Tibial artery (tissue), 4 donors: ENCODE measurements at regions not wholly inside any gene's neighbourhood (a gene's known extent, or its start where the extent isn't known, plus 50 kb on each side); places are given as distances from the start of the nearest gene placed in this dataset.

Experiments
- DNase-seq, 2 donors: peaks; one replicate each; pipeline ENCODE4 v3.0.0-alpha.2; 2019
- H3K27ac ChIP-seq, 2 donors: fragments of 200-600 bp; sonication (generic) in 1 of 2; 1 replicate in 1 of 2; 2 replicates in 1 of 2; pipeline ENCODE4 v1.5.1; 2018 to 2019; ENCODE audit warnings: mild to moderate bottlenecking in 1 of 2
- H3K27me3 ChIP-seq, 2 donors: fragments of 200-600 bp; sonication (generic) in 1 of 2; one replicate each; pipeline versions ENCODE4 v1.5.1 to v1.6.0; 2016 to 2019
- H3K36me3 ChIP-seq, 3 donors: fragments of 200-600 bp; sonication (generic) in 2 of 3; one replicate each; pipeline ENCODE4 v1.5.1; 2016 to 2019; ENCODE audit warnings: mild to moderate bottlenecking in 2 of 3
- H3K4me1 ChIP-seq, 4 donors: fragments of 200-600 bp; sonication (generic) in 2 of 4; 1 replicate in 3 of 4; 2 replicates in 1 of 4; pipeline ENCODE4 v1.5.1; 2016 to 2019
- H3K4me3 ChIP-seq, 2 donors: fragments of 200-600 bp; sonication (generic) in 1 of 2; 1 replicate in 1 of 2; 2 replicates in 1 of 2; pipeline ENCODE4 v1.5.1; 2018 to 2019; ENCODE audit warnings: mild to moderate bottlenecking in 2 of 2
- H3K9me3 ChIP-seq, 3 donors: fragments of 200-600 bp; sonication (generic) in 1 of 3; one replicate each; pipeline ENCODE4 v1.5.1; 2016 to 2019
- CTCF ChIP-seq, 2 experiments: fragments of 200-600 bp in 1 of 2; fragments of 450-650 bp in 1 of 2; IDR thresholded peaks; one replicate each; pipeline ENCODE4 v1.5.1; 2017 to 2019; ENCODE audit warnings: antibody characterized with exemption in 2 of 2, mild to moderate bottlenecking in 1 of 2, moderate library complexity in 1 of 2
- intact Hi-C: fragments of 100-400 bp; cut with DNase I; formaldehyde crosslinking; loops from one replicate; pipeline ENCODE4 v1.15.0; 2023; ENCODE audit warnings: low total_unique reads

GRCh38 chr13:21767032-21767431, 96.2 kb downstream of the FGF9 start:
- no peak for DNase-seq
- H3K27ac ChIP-seq, result no peak overlapping the region
- H3K36me3 ChIP-seq, result no peaks in the 10 kb centered on the region
- H3K4me3 ChIP-seq, result no peak overlapping the region
- no peaks in the 10 kb centered on the region for H3K27me3 ChIP-seq
- TF ChIP-seq CTCF (IDR thresholded peaks at IDR 0.05), result no peak
- intact Hi-C loops, result no loop called here
- H3K4me1 ChIP-seq, result no peaks in the 10 kb centered on the region
- peaks cover 0 to 8% (median 0%) of the 10 kb centered on the region in 3 donors for H3K9me3 ChIP-seq

- no peaks in the 10 kb centered on the region for H3K36me3 ChIP-seq
- peaks cover 0 to 8% (median 0%) of the 10 kb centered on the region in 3 donors for H3K9me3 ChIP-seq
- no peak overlapping the region for H3K4me3 ChIP-seq
- no peak for DNase-seq
- H3K27ac ChIP-seq, result no peak overlapping the region
- H3K4me1 ChIP-seq, result no peaks in the 10 kb centered on the region
- no peak for TF ChIP-seq CTCF (IDR thresholded peaks at IDR 0.05)
- no peaks in the 10 kb centered on the region for H3K27me3 ChIP-seq
- intact Hi-C loops, result no loop called here
Measured at GRCh38 chr13:21771075-21771474, 100.2 kb downstream of the FGF9 start.

- no peak for TF ChIP-seq CTCF (IDR thresholded peaks at IDR 0.05)
- peaks cover 0 to 2% of the 10 kb centered on the region in 2 donors for H3K27me3 ChIP-seq
- no peaks in the 10 kb centered on the region for H3K4me1 ChIP-seq
- no peaks in the 10 kb centered on the region for H3K9me3 ChIP-seq
- DNase-seq, result no peak
- no peak overlapping the region for H3K4me3 ChIP-seq
- no peak overlapping the region for H3K27ac ChIP-seq
- H3K36me3 ChIP-seq, result no peaks in the 10 kb centered on the region
- intact Hi-C loops, result no loop called here
Measured at GRCh38 chr13:21777166-21777565, 106.3 kb downstream of the FGF9 start.

- Histone ChIP-seq H3K36me3 (no peaks in the 10 kb centered on the region), H3K9me3 (no peaks in the 10 kb centered on the region), H3K27me3 (peaks cover 0 to 2% of the 10 kb centered on the region in 2 donors), H3K4me1 (no peaks in the 10 kb centered on the region), H3K27ac (no peak overlapping the region), H3K4me3 (no peak overlapping the region)
- intact Hi-C loops, result no loop called here
- DNase-seq, result no peak
- no peak for TF ChIP-seq CTCF (IDR thresholded peaks at IDR 0.05)
Measured at GRCh38 chr13:21777813-21778212, 106.9 kb downstream of the FGF9 start.

- Histone ChIP-seq H3K4me1 (no peaks in the 10 kb centered on the region), H3K27me3 (peaks cover 0 to 2% of the 10 kb centered on the region in 2 donors), H3K4me3 (no peak overlapping the region), H3K36me3 (no peaks in the 10 kb centered on the region), H3K27ac (no peak overlapping the region), H3K9me3 (no peaks in the 10 kb centered on the region)
- no peak for DNase-seq
- intact Hi-C loops, result no loop called here
- no peak for TF ChIP-seq CTCF (IDR thresholded peaks at IDR 0.05)
Measured at GRCh38 chr13:21782736-21783135, 111.9 kb downstream of the FGF9 start.

GRCh38 chr13:21785990-21786389, 115.1 kb downstream of the FGF9 start:
- Histone ChIP-seq H3K27ac (no peak overlapping the region), H3K4me1 (no peaks in the 10 kb centered on the region), H3K36me3 (no peaks in the 10 kb centered on the region), H3K27me3 (peaks cover 0 to 2% of the 10 kb centered on the region in 2 donors), H3K4me3 (no peak overlapping the region), H3K9me3 (no peaks in the 10 kb centered on the region)
- no peak for DNase-seq
- intact Hi-C loops, result no loop called here
- no peak for TF ChIP-seq CTCF (IDR thresholded peaks at IDR 0.05)
